GM21619 (cell line): ENCODE measurements at regions not wholly inside any gene's neighbourhood (a gene's known extent, or its start where the extent isn't known, plus 50 kb on each side); places are given as distances from the start of the nearest gene placed in this dataset.

Experiments used
- ATAC-seq: cut with Tn5 transposase; IDR thresholded peaks from one replicate; pipeline ENCODE4 v1.9.1; 2021; ENCODE audit not compliant: unreplicated experiment

GRCh38 chr6:3997177-3997770 is 81.7 kb downstream of the FAM217A start:
- no peak for ATAC-seq

DNA sequence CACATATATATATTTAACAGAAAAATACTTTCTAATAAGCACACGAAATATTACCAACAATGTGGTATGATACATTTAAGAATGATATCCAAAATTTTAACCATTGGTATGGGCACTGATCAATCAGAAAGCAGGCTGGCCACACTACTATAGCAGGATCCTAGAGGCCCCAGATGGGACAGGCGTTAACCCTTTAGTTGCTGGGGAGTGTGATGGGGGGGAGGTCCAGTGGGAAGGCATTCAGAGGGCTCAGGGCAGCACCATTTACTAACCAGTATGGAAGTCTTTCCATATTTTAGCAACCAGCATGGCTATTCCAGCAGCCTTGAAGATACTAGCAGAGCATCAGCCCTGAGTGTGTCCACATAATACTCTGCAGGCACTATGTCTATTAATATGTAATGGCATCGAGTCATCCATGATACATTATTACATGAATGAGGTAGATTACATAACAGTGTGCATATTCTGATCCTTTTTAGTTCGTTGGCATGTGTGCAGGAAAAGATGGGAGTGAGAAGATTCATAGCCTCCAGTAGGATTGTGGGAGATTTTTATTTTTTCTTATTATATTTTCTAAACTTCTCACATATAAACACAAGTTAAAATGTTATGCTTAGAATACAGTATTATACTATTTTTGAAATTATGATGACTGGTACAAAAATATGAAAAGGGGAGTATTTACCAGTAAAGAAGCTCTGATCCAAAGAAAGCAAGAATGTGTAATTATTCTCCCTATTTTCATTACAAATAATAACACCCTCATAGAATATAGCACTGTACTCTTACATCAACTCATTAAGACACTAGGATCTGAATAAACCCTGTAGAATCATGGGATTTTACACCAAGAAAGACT is 78.9 kb downstream of the FAM217A start:
- ATAC-seq, result no peak

DNA sequence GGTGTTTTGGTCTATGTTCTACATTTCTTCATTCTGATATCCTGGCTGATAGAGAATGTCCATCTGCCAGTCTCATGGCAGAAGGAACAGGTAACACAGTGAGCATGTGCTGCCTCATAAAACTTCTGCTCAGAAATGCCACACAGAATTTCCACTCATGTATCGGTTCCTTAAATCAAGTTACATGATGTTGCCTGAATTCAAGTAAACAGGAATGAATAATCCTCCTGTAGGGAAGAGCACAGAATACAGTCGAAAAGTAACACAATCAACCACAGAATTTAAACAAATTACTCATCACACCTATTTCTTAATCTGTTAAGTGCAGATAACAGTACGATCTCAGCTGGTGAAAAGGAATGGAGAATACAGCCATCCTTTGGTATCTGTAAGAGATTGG is 74.7 kb downstream of the FAM217A start:
- ATAC-seq, result no peak

GRCh38 chr6:4008324-4009047 is 70.5 kb downstream of the FAM217A start:
- no peak for ATAC-seq

- ATAC-seq, result no peak
Observed at GRCh38 chr6:4009486-4009885, 69.5 kb downstream of the FAM217A start.

GRCh38 chr6:4010048-4010447 is 68.9 kb downstream of the FAM217A start:
- ATAC-seq, result no peak

- ATAC-seq, result no peak
Observed at GRCh38 chr6:4010689-4011090, 68.2 kb downstream of the FAM217A start.

GRCh38 chr6:4012826-4013225 is 66.1 kb downstream of the FAM217A start:
- no peak for ATAC-seq

DNA sequence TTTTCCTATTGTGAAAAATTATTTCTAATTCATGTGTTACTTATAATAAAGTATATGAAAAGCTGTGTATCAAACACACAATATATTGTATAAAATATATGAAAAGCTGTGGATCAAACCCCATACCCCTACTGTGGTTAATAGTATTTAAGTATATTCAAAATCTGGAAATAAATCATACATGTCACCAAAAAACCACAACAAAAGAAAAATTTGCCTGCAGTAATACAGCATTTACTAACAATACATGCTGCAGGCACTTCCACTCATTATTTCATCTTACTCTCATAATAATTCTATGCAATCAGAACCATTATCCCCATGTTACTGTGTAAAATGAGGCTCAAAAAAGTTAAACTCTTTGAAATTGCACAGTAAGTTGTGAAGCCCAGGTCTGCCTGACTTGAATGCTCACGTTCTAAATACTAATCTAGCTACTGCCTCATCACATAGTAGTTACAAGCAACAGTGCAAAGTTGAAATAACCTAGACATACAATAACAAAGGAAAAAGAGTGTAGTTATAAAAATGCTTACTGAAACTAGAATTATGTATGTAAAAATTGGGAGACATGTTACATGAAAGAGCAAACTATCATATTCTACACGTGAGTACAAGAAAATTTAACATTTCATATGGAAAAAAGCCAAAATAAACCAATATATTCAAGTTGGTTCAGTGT is 61.7 kb downstream of the FAM217A start:
- no peak for ATAC-seq

DNA sequence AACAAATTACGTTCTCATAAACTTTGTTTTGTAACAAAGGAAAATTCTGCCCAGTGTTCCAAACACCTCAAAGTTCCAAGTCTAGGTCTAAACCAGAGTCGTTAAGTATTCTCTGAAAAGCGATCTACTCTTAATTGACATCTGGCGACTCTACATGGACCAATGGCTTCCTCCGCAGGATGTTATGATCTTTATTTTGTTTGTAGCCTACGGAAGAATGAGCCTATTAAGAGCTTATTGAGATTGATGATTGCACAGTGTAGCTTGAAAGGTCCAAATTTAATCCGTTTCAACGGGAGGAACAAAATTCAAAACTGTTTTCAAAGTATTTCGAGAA is 61.1 kb downstream of the FAM217A start:
- no peak for ATAC-seq

DNA sequence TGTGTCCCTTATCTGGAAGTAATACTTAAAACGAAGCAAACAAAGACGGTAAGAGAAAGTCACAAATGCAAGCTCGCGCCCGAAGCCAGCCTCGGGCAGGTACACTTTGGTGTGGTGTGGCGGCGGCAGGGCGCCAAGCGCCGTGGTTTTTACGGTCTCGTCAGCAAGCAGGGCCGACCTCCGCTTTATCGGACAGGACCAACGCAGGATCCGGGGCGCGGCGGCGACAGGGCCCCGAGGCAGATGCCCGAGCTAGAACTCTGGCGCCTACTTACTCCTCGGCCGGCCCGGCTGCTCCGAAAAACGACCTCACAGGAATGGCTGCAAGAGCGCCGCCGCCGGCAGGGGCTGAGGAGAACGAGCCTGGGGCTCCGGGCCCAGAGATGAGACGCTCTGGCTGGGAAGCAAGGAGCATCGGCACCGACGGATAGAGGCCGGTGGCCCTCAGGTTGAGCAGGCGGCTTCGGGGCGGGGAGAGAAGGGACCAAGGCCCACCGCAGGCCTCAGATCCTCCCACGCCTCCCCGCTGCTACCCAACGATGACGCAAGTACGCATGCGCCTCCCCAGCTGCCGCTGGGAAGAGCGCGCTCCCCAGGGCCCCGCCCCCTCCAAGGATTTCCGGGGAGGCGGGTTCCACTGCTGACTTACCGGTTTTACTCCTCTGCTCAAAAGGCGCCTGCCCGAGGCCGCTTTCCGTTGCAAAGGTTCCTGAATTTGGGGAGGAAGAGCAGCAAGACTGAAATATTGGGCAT is 60.6 kb downstream of the FAM217A start:
- peak; percentile 62 for ATAC-seq
